ENCODE measurements at regions not wholly inside any gene's neighbourhood (a gene's known extent, or its start where the extent isn't known, plus 50 kb on each side); places are given as distances from the start of the nearest gene placed in this dataset.

- DNase-seq = no peak
Observed at GRCh38 chr10:43702213-43702935, 53.7 kb upstream of the ZNF32 start.

- DNase-seq = no peak
Observed at GRCh38 chr10:43701295-43701694, 52.6 kb upstream of the ZNF32 start.

GRCh38 chr10:43700306-43700705, 51.6 kb upstream of the ZNF32 start:
- no peak for DNase-seq

GRCh38 chr10:43699516-43699915, 50.8 kb upstream of the ZNF32 start:
- DNase-seq = no peak
